Astrocyte (in vitro differentiated cells and primary cell): ENCODE measurements at regions not wholly inside any gene's neighbourhood (a gene's known extent, or its start where the extent isn't known, plus 50 kb on each side); places are given as distances from the start of the nearest gene placed in this dataset.

Experiments
- EZH2 ChIP-seq: IDR thresholded peaks from 2 replicates; pipeline ENCODE4 v1.6.1; 2012; ENCODE audit warnings: mild to moderate bottlenecking, low read length, inconsistent platforms; ENCODE audit not compliant: insufficient read depth
- TF ChIP-seq, protein P1 (sequence below): IDR thresholded peaks from 2 replicates; pipeline ENCODE4 v1.5.1; 2011; ENCODE audit warnings: low read depth, mild to moderate bottlenecking, inconsistent platforms, low read length, moderate library complexity; ENCODE audit not compliant: insufficient read depth

DNA sequence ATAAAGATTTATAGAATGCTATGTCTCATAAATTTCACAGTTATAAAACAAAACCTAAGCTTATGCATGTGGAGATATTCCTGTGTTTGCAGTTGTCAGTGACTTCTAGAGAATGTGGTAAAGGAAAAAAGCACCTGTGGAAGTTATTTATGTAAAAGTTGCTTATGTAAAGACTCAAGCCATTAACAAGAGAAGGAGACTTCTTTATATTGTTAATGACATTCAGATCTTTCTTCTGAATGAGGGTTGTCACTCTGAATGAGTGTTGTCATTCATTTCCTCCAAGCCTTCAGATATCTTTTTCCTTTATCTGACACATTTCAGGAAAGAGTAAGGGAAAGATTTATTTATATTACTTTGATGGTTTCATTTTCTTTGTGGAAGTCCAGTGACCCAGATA is 202.6 kb downstream of the TM9SF2 start:
- TF ChIP-seq, protein P1, sequence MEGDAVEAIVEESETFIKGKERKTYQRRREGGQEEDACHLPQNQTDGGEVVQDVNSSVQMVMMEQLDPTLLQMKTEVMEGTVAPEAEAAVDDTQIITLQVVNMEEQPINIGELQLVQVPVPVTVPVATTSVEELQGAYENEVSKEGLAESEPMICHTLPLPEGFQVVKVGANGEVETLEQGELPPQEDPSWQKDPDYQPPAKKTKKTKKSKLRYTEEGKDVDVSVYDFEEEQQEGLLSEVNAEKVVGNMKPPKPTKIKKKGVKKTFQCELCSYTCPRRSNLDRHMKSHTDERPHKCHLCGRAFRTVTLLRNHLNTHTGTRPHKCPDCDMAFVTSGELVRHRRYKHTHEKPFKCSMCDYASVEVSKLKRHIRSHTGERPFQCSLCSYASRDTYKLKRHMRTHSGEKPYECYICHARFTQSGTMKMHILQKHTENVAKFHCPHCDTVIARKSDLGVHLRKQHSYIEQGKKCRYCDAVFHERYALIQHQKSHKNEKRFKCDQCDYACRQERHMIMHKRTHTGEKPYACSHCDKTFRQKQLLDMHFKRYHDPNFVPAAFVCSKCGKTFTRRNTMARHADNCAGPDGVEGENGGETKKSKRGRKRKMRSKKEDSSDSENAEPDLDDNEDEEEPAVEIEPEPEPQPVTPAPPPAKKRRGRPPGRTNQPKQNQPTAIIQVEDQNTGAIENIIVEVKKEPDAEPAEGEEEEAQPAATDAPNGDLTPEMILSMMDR: no peak
- TF ChIP-seq EZH2: no peak
